ENCODE measurements at regions not wholly inside any gene's neighbourhood (a gene's known extent, or its start where the extent isn't known, plus 50 kb on each side); places are given as distances from the start of the nearest gene placed in this dataset.

DNA sequence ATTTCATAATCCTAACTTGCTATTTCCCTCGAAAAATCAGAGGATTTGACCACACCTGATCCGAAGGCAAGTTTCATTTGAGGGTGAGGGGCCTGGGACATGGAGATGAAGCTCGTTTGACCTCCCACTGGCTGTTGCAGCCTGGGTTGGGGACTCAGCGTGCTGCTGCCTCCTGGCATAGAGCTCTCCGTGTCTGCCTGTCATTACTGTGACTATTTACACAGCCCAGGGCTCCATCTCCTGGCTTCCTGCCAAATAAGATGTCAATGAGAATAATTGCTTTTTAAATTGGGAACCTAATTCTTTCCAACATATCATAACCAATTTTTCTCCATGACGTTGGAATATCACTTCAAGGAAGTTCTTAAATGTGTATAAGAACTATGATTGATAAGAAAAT, 139.3 kb upstream of the COBL start:
- CTCF ChIA-PET = interaction anchor here (2.4 kb wide), 1 partner anchor 10 kb away, joined by 6 read pairs; no protein-coding TSS in a partner anchor
- POLR2A ChIA-PET = no interaction called here
- DNase-seq (ENCODE audit: extremely low spot score) = no peak
- TF ChIP-seq, protein P1, sequence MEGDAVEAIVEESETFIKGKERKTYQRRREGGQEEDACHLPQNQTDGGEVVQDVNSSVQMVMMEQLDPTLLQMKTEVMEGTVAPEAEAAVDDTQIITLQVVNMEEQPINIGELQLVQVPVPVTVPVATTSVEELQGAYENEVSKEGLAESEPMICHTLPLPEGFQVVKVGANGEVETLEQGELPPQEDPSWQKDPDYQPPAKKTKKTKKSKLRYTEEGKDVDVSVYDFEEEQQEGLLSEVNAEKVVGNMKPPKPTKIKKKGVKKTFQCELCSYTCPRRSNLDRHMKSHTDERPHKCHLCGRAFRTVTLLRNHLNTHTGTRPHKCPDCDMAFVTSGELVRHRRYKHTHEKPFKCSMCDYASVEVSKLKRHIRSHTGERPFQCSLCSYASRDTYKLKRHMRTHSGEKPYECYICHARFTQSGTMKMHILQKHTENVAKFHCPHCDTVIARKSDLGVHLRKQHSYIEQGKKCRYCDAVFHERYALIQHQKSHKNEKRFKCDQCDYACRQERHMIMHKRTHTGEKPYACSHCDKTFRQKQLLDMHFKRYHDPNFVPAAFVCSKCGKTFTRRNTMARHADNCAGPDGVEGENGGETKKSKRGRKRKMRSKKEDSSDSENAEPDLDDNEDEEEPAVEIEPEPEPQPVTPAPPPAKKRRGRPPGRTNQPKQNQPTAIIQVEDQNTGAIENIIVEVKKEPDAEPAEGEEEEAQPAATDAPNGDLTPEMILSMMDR (IDR thresholded peaks at IDR 0.05; ENCODE audit: control extremely low read depth, extremely low read depth, low read depth, missing control alignments) = no peak

DNA sequence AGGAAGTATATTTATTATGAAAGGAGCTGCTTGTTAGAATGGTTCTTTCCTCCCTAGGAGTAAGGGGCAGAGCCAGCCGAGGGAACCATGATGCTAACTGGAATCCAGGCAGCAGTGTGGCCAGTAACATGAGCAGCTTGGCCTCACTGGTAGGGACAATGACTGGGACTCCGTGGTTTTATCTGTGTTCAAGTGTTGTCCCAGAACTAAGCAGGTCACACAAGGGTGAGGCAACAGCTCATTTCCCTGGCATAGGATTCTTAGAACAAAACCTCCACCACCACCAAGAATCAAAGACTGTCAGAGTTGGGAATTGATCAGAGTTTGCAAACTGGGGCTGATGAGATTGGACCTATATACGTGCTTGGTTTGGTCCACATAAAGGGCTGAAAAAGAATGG, 138.9 kb upstream of the COBL start:
- CTCF ChIA-PET = interaction anchor here (2.4 kb wide), 1 partner anchor 10 kb away, joined by 6 read pairs; no protein-coding TSS in a partner anchor
- POLR2A ChIA-PET = no interaction called here
- DNase-seq (ENCODE audit: extremely low spot score) = no peak
- TF ChIP-seq, protein P1 (IDR thresholded peaks at IDR 0.05; ENCODE audit: control extremely low read depth, extremely low read depth, low read depth, missing control alignments) = no peak

DNA sequence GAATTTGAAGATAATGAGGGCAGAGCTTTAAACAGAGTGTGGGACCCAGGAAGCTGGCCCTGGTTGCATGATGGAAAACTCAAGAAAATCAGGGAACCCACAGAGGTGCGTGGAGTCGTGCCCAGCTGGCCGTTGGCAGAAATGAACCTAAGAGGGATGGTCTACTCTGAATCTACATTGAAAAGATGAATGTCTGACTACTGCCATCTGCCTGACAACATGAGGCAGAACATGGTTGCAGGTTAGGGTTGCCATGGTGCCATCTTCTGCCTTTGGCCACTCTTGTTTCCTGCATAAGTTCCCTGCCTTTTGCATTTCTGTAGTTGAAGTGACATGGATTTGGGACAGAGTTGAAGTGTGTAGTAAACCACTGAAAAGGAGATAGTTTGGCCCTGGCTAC, 138.5 kb upstream of the COBL start:
- no peak for DNase-seq (ENCODE audit: extremely low spot score)
- ChIA-PET POLR2A (no interaction called here), CTCF (interaction anchor here (2.4 kb wide), 1 partner anchor 11 kb away, joined by 6 read pairs; no protein-coding TSS in a partner anchor)
- TF ChIP-seq, protein P1 (IDR thresholded peaks at IDR 0.05; ENCODE audit: control extremely low read depth, extremely low read depth, low read depth, missing control alignments) = no peak

DNA sequence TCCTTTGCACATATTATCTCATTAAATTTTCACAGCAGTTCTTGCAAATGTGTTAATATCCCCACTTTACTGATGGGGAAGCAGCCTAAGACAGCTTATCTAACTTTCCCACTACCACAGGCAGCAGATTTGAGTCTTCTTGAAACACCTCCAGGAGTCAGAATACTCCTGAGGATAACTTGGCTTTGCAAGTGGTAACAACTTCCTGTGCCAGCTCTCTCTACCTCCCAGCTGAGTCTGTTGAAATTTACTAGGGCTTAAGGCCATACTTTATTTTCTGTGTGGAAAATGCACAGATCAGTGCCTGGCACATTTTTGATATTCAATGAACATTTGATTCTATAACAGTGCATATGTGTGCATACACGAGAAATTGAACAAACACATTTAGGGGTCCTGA, 136.1 kb upstream of the COBL start:
- ChIA-PET CTCF (no interaction called here), POLR2A (no interaction called here)

DNA sequence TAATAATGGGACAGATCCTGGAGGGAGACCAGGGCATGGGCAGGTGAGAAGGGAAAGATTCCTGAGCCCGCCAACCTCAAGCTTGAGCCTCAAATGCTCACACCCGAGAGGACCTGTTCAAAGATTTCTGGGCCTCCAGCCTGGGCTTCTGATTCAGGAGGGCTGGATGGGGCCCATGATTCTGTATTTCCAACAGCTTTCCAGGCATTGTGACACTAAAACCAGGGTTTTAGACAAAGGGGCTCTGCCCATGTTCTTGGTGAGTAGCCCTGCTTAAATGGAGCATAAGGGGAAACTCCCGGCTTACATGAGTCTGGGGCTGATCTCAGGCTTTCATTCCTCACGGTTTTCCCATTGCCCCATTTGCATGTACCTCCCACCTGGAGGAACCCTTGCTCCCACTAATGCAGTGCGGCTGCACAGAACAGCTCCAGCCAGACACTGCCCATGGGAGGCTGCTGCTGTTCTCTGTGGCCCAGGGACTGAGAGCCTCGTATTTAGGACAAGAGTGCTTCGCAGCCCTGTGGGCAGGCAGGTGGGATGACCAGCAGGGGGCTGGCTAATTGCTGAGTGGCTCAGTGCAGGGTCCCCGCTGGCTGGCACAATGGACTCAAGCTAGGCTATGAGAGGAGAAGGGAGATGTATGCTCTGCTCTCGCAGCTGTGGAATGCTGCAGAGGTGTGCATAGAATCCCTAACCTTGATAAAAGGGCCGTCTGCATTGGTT, 135.3 kb upstream of the COBL start:
- TF ChIP-seq, protein P1 (IDR thresholded peaks at IDR 0.05; ENCODE audit: control extremely low read depth, extremely low read depth, low read depth, missing control alignments) = no peak
- no peak for DNase-seq (ENCODE audit: extremely low spot score)
- ChIA-PET CTCF (no interaction called here), POLR2A (no interaction called here)

More for the DNA sequence above, 136.1 kb upstream of the COBL start:
- TF ChIP-seq, protein P1 (IDR thresholded peaks at IDR 0.05; ENCODE audit: control extremely low read depth, extremely low read depth, low read depth, missing control alignments) = no peak
- no peak for DNase-seq (ENCODE audit: extremely low spot score)

DNA sequence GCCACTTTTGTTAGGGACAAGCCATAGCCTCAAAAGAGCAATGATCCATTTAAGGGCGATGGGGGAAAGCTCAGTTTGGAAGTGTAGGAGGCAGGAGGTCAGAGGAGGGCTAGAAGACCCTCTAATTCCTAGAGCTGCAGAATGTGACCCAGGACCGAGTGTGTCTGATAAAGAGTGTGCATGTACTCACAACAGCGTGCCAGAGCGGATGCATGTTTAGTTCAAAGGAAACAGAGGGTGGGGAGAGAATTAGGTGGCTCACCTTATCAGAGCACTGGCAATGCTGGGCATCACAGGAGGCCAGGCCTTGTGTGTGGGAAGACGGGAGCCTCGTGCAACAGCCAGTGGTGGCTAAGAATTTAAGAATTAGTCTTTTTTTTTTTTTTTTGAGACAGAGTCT, 133.9 kb upstream of the COBL start:
- no peak for DNase-seq (ENCODE audit: extremely low spot score)
- TF ChIP-seq, protein P1 (IDR thresholded peaks at IDR 0.05; ENCODE audit: control extremely low read depth, extremely low read depth, low read depth, missing control alignments) = no peak
- ChIA-PET CTCF (interaction anchor here (1.1 kb wide), 1 partner anchor 398 kb away, joined by 3 read pairs; no protein-coding TSS in a partner anchor), POLR2A (no interaction called here)
